Body of pancreas (tissue), 4 donors: ENCODE measurements at regions not wholly inside any gene's neighbourhood (a gene's known extent, or its start where the extent isn't known, plus 50 kb on each side); places are given as distances from the start of the nearest gene placed in this dataset.

ENCODE experiments used
- POLR2A ChIP-seq, 3 donors: fragments of 450-650 bp; IDR thresholded peaks; one replicate each; pipeline ENCODE4 v1.6.1; 2016; ENCODE audit warnings: antibody characterized with exemption in 3 of 3, mild to moderate bottlenecking in 2 of 3
- TF ChIP-seq, protein P1 (sequence below), 7 experiments: fragments of 450-650 bp in 4 of 7; fragments of 200-600 bp in 3 of 7; sonication (generic) in 3 of 7; IDR thresholded peaks; one replicate each; pipeline ENCODE4 v1.5.1; 2016 to 2019; ENCODE audit warnings: antibody characterized with exemption in 7 of 7

DNA sequence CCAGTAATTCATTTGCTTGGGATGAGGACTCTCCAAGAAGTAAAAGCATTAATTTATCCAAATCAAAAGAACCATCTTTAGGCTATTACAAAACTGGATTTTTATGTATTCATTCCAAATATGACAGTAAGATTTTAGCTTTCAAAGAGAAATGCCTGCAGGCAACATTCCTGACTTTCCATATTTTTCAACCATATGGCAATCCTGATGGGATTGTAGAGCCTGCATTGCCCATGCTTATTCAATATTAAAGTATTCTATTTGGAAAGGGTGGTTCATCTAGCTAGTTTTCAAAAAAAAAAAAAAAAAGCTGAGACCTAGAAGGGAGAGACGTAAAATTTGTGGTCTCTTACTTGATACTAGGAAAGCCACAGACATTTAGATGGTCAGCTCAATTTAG lies 1253.7 kb downstream of the LRFN5 start:
- no peak for TF ChIP-seq POLR2A (IDR thresholded peaks at IDR 0.05)
- TF ChIP-seq, protein P1, sequence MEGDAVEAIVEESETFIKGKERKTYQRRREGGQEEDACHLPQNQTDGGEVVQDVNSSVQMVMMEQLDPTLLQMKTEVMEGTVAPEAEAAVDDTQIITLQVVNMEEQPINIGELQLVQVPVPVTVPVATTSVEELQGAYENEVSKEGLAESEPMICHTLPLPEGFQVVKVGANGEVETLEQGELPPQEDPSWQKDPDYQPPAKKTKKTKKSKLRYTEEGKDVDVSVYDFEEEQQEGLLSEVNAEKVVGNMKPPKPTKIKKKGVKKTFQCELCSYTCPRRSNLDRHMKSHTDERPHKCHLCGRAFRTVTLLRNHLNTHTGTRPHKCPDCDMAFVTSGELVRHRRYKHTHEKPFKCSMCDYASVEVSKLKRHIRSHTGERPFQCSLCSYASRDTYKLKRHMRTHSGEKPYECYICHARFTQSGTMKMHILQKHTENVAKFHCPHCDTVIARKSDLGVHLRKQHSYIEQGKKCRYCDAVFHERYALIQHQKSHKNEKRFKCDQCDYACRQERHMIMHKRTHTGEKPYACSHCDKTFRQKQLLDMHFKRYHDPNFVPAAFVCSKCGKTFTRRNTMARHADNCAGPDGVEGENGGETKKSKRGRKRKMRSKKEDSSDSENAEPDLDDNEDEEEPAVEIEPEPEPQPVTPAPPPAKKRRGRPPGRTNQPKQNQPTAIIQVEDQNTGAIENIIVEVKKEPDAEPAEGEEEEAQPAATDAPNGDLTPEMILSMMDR (IDR thresholded peaks at IDR 0.05), result no peak
